GM12878 (cell line): ENCODE measurements at regions not wholly inside any gene's neighbourhood (a gene's known extent, or its start where the extent isn't known, plus 50 kb on each side); places are given as distances from the start of the nearest gene placed in this dataset.

Experiments
- CBX3 ChIP-seq: fragments of 200-600 bp; sonication (generic); IDR thresholded peaks from 2 replicates; pipeline ENCODE4 v1.6.1; 2016; ENCODE audit warnings: low read depth, borderline replicate concordance
- CHD2 ChIP-seq: IDR thresholded peaks from 2 replicates; pipeline ENCODE4 v1.6.1; 2011; ENCODE audit warnings: low read depth, low read length, improper control_type of control experiment, borderline replicate concordance
- CTCF ChIP-seq, 3 experiments: IDR thresholded peaks in 2 of 3; conservative IDR thresholded peaks in 1 of 3; 2 replicates each; pipeline ENCODE4 v1.5.1; 2011; ENCODE audit warnings: low read depth in 3 of 3, low read length in 3 of 3, mild to moderate bottlenecking in 3 of 3, control low read depth in 2 of 3, moderate library complexity in 2 of 3, inconsistent platforms in 1 of 3, mixed read lengths in 1 of 3; ENCODE audit not compliant: control insufficient read depth in 2 of 3, insufficient read depth in 1 of 3; ENCODE audit errors: extremely low read depth in 1 of 3
- KDM1A ChIP-seq: fragments of 200-600 bp; sonication (generic); IDR thresholded peaks from 2 replicates; pipeline ENCODE4 v1.6.1; 2016; ENCODE audit warnings: borderline replicate concordance
- MAX ChIP-seq: IDR thresholded peaks from 2 replicates; pipeline ENCODE4 v1.6.1; 2012; ENCODE audit warnings: low read depth, low read length, improper control_type of control experiment
- POLR2AphosphoS5 ChIP-seq: IDR thresholded peaks from 2 replicates; pipeline ENCODE4 v1.6.1; 2011; ENCODE audit warnings: mild to moderate bottlenecking, low read length, inconsistent platforms
- TAF1 ChIP-seq: IDR thresholded peaks from 2 replicates; pipeline ENCODE4 v1.6.1; 2011; ENCODE audit warnings: mild to moderate bottlenecking, low read depth, low read length, borderline replicate concordance
- USF1 ChIP-seq: IDR thresholded peaks from 2 replicates; pipeline ENCODE4 v1.6.1; 2011; ENCODE audit warnings: borderline replicate concordance, low read depth, mild to moderate bottlenecking, moderate library complexity, mixed read lengths, low read length; ENCODE audit not compliant: insufficient read depth; ENCODE audit errors: extremely low read length
- USF2 ChIP-seq: IDR thresholded peaks from 2 replicates; pipeline ENCODE4 v1.6.1; 2011; ENCODE audit warnings: low read depth, low read length, improper control_type of control experiment, borderline replicate concordance
- ZBTB40 ChIP-seq: fragments of 450-650 bp; IDR thresholded peaks from 2 replicates; pipeline ENCODE4 v1.6.1; 2016; ENCODE audit warnings: mild to moderate bottlenecking, moderate library complexity, borderline replicate concordance
- ZSCAN29 ChIP-seq: fragments of 450-650 bp; IDR thresholded peaks from 2 replicates; pipeline ENCODE4 v1.6.1; 2017; ENCODE audit warnings: mild to moderate bottlenecking, moderate library complexity

GRCh38 chrX:35499071-35499862 is 298.9 kb upstream of the MAGEB16 start:
- no peak for TF ChIP-seq CTCF (IDR thresholded peaks at IDR 0.05 in 2 of 3, conservative IDR thresholded peaks at IDR 0.05 in 1 of 3; ENCODE audit: control insufficient read depth in 2 of 3, extremely low read depth in 1 of 3, insufficient read depth in 1 of 3, low read depth in 3 of 3, low read length in 3 of 3)
- no peak for TF ChIP-seq KDM1A
- no peak for TF ChIP-seq CBX3
- no peak for TF ChIP-seq POLR2AphosphoS5
- TF ChIP-seq ZBTB40 = no peak
- no peak for TF ChIP-seq ZSCAN29
- no peak for TF ChIP-seq MAX
- no peak for TF ChIP-seq CHD2
- no peak for TF ChIP-seq USF1
- TF ChIP-seq USF2 = no peak
- TF ChIP-seq TAF1 = no peak
